ENCODE measurements at regions not wholly inside any gene's neighbourhood (a gene's known extent, or its start where the extent isn't known, plus 50 kb on each side); places are given as distances from the start of the nearest gene placed in this dataset.

DNA sequence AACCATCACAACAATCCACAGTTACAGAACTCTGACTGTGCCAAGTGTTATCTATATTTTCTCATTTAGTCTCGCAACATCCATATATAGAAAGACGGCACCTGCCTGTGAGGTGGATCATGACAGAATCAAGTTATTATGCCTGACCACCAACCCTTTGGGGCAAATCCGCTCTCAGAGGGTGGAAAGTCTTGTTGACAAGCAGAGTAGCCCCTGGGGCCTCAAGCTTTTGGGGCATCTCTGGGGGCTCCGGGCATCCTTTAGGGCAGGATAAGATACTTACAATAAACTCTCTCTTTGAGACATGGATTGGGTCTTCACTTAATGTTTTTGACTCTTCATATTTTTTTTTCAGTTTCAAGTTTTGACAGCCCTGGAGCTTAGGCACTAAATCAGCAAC lies 150.5 kb upstream of the NAV2 start:
- TF ChIP-seq, protein P1, sequence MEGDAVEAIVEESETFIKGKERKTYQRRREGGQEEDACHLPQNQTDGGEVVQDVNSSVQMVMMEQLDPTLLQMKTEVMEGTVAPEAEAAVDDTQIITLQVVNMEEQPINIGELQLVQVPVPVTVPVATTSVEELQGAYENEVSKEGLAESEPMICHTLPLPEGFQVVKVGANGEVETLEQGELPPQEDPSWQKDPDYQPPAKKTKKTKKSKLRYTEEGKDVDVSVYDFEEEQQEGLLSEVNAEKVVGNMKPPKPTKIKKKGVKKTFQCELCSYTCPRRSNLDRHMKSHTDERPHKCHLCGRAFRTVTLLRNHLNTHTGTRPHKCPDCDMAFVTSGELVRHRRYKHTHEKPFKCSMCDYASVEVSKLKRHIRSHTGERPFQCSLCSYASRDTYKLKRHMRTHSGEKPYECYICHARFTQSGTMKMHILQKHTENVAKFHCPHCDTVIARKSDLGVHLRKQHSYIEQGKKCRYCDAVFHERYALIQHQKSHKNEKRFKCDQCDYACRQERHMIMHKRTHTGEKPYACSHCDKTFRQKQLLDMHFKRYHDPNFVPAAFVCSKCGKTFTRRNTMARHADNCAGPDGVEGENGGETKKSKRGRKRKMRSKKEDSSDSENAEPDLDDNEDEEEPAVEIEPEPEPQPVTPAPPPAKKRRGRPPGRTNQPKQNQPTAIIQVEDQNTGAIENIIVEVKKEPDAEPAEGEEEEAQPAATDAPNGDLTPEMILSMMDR (IDR thresholded peaks at IDR 0.05), result no peak
- TF ChIP-seq POLR2A (IDR thresholded peaks at IDR 0.05), result no peak

Data from esophagus squamous epithelium (tissue), 4 donors.